GM21423 (cell line): ENCODE measurements at regions not wholly inside any gene's neighbourhood (a gene's known extent, or its start where the extent isn't known, plus 50 kb on each side); places are given as distances from the start of the nearest gene placed in this dataset.
"Not testable (repeated sequence)": the region's sequence is repeated elsewhere in the genome, so short reads cannot be mapped to it uniquely, and the experiment has no call there.

Experiments
- ATAC-seq: cut with Tn5 transposase; IDR thresholded peaks from one replicate; pipeline ENCODE4 v1.9.1; 2021; ENCODE audit warnings: mild to moderate bottlenecking, moderate library complexity; ENCODE audit not compliant: unreplicated experiment

DNA sequence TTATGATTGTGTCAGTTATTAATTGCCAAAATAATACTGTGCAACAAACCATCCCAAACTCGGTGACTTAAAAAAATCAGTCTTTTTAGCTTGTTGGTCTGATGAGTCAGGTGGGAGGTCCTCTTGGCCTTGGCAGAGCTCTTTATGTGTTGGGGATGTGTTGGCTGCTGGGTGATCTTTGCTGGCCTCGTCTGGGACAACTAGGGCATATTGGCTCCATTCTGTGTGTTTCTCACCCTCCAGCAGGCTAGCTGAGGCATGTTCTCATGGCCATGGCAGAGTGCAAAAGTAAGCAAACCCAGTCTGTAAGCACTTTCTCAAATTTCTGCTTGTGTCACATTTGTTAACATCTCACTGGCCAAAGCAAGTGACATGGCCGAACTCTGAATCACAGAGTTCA lies 251.6 kb downstream of the RPLP1 start:
- ATAC-seq: no peak

DNA sequence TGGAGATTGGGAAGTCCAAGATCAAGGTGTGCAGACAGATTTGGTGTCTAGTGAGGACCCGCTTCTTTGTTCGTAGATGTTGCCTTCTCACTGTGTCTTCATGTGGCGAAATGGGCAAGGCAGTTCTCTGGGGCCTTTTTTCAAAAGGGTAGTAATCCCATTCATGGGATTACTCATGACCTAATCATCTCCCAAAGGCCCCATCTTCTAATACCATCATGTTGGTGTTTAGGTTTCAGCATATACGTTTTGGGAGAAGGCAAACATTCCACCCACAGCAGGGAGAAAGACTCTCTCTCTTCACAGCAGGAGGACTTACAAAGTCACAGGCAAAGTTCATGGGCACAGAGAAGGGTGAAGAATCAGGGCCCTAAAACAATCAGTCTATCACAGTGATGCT lies 252.1 kb downstream of the RPLP1 start:
- no peak for ATAC-seq

DNA sequence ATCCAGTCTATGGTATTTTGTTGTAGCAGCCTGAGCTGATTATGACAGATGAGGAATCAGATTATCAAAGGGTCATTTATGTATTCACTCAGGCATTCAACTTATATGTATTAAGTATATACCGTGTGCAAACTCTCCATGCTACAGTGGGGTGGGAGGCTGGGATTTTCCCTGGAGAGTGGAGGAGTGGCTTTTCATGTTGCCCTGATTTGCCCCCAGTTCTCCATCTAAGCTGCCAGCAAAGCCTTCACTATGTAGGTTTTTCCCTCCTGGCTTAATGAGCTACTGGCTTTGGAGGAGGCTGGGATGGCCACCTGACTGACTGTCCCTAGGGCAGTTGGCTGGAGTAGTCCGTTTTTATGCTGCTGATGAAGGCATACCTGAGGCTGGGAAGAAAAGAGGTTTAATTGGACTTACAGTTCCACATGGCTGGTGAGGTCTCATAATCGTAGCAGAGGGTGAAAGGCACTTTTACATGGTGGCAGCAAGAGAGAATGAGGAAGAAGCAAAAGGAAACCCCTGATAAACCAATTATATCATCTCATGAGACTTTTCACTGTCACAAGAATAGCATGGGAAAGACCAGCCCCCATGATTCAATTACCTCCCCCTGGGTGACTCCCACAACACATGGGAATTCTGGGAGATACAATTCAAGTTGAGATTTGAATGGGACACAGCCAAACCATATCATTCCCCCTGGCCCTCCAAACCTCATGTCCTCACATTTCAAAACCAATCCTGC lies 253.9 kb downstream of the RPLP1 start:
- ATAC-seq: no peak

DNA sequence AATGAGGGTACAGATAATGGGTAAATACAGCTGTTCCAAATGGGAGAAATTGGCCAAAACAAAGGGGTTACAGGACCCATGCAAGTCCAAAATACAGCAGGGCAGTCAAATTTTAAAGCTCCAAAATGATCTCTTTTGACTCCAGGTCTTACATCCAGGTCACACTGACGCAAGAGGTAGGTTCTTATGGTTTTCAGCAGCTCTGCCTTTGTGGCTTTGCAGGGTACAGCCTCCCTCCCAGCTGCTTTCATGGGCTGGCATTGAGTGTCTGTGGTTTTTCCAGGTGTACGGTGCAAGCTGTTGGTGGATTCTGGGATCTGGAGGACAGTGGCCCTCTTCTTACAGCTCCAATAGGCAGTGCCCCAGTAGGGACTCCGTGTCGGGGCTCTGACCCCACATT lies 254.6 kb downstream of the RPLP1 start:
- ATAC-seq: not testable (repeated sequence)

DNA sequence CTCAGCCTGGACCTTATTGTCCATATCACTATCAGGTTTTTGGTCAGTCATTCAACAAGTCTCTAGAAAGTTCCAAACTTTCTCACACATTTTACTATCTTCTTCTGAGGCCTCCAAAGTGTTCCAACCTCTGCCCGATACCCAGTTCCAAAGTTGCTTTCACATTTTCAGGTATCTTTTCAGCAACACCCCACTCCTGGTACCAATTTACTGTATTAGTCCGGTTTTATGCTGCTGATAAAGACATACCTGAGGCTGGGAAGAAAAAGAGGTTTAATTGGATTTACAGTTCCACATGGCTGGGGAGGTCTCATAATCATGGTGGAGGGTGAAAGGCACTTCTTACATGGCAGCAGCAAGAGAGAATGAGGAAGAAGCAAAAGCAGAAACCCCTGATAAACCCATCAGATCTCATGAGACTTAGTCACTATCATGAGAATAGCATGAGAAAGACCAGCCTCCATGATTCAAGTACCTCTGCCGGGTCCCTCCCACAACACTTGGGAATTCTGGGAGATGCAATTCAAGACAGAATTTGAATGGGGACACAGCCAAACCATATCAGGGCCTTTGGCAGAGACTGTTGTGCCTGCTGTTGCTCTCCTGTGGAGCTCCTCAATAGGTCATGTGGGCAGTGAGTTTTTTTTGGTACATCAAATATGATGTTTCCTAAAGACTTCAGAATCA lies 256.0 kb downstream of the RPLP1 start:
- ATAC-seq: not testable (repeated sequence)

DNA sequence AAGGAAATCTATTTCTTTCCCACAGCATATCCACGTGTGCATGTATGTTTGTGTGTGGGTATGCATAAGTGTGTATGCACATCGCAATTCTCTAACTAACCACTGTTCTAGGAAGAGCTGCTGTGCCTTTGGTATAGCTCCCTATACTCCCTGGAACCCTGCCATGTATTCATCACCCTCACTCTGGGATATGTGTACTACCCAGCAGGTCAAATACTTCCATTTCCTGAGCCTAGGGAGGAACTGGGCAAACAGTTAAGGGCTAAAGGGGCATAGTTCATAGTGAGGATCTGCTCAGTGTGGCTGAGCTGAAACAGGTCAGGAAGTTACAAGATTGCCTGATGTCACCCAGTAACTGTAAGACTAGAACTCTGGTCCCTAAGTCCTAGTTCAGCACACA lies 260.4 kb downstream of the RPLP1 start:
- no peak for ATAC-seq

DNA sequence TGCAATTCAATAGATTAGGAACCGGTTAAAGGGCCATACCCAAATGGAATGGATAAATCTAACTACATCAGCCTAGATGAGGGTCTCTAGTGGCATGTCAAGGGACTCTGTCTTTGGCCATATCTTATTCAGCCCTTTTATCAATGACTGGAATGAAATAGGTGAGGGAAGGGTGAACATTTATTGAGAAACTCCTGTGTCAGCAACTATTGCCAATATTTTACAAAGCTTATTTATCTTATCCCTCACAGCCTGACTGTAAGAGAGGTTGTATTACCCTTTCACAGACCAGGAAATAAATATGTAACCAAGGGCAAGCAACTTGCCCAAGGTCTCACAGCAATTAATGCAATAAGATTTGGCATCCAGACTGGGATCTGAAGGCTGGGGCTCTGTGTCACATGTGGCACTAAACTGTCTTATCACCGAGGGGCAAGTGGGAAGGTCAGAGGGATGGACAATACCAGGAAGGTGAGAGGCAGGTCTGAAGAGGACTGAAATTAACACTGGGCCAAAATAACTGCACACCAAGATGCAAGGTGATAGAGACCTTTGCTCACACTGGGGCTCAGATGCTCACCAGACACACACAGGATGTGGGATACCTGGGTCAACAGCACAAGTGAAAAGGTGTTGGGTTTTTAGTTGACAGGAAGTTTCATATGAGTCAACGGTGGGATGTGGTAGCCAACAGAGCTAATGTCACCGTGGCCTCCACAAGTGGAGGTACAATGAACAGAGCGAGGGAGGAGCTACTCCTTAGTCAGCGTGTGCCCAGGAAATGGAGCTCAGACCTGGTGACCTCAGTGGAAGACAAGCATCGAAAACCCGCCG lies 261.3 kb downstream of the RPLP1 start:
- peak; percentile 93 for ATAC-seq

DNA sequence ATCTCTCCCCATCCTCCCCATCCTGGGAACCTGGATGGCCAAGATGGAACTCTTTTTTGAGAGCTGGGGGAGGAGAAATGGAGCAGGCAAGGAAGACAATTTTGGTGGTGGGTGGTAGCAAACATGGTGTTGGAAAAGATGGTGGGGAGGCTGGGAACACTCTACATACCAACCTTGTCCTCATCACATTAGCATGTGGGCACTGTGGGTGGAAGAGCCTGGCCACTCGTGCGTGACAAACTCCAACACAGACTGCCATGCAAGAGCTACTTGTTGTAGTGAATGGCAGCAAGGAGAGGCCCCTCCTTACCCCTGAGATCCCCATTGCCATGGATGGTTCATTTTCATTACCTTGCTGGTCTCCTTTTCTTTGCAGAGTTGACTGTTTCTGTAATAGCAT lies 262.6 kb downstream of the RPLP1 start:
- ATAC-seq: no peak

DNA sequence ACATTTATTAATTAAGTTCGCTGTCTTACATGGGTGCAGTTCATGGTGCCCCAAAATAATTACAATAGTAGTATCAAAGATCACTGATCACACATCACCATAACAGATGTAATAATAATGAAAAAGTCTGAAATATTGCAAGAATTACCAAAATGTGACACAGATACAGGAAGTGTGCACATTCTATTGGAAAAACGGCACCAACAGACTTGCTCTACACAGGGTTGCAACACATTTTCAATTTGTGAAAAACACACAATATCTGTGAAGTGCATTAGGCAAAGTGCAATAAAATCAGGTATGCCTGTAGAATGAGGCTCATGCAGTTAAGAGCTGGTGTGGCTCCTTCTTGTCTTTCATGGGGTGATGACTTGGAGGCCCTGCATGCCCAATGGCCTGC lies 265.8 kb downstream of the RPLP1 start:
- no peak for ATAC-seq

DNA sequence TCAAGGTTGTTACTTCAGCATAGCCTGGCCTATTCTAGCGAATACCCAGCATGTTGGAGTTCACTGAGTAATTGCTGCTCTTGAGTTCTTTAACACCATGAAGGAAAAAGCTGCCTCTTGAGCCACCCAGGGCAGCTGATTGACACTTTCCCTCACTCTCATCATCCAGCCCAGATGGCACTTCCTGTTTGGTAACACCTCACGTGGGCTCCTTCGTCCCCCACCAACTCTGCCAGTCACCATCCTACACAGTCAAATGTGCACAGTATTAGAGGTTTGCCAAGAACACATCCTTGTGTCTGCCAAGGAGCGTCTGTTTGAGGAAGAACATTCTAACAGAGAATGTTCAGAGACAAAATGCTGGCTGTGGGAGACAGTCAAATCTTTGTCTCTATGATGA lies 266.3 kb downstream of the RPLP1 start:
- no peak for ATAC-seq

DNA sequence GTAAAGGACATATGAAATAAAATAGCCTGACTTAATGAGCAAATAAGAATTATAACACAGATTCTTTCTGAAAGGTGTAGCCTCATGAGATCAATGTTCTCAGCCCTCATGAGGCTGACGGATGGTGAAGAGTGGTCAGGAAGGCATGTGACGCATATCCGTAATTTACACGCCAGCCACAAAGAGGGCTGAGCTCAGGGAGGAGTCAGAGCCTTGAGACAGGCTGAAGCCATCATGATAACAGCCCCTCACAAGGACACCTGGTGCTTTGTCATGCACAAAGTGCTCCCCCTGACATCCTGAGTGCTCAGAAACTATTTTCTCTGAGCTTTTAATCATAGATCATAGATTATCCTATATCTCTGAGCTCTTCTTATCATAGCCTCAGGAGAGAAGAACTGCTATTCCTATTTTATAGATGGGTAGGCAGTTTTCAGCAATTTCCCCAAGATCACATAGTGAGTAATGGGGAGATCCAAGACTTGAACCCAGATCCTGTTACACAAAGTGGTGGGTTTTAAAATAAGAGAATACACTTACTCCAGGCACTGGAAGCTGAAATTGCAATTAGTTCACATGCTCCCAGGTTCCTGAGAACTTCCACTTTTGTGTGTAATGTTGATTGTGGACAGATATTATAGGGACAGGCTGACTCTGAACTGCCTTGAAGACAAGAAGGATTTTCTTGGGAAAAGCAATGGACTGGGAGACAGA lies 267.1 kb downstream of the RPLP1 start:
- ATAC-seq: peak; percentile 60

DNA sequence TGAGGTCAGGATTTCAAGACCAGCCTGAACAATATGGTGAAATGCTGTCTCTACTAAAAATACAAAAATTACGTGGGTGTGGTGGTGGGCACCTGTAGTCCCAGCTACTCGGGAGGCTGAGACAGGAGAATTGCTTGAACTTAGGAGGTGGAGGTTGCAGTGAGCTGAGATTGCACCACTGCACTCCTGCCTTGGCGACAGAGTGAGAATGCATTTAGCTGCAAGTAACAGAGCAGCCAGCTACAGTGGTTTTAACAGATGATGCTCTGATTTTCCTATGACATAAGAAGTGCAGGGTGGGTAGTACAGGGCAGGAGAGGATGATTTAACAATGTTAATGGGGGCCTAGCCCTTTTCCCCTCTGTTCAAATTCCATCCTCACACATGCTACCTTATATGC lies 267.9 kb downstream of the RPLP1 start:
- no peak for ATAC-seq

DNA sequence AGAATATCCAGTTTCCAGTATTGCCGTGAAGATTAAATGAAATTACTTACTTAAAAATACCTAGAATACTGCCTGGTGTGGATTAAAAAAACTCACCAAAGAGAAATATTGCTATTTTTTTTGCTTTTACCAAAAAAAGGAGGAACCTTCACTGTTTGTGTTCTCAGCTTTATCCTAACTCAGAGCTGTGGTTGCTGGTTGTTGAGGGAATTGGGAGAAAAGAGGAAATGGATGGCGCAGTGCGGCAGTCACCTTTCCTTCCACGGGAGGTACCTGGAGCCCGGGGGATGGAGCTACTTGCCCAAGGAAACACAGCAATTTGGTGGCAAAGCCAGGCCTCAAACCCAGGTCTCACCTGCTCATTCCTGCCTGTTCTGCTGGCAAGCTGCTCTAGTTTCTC lies 270.3 kb downstream of the RPLP1 start:
- ATAC-seq: no peak

DNA sequence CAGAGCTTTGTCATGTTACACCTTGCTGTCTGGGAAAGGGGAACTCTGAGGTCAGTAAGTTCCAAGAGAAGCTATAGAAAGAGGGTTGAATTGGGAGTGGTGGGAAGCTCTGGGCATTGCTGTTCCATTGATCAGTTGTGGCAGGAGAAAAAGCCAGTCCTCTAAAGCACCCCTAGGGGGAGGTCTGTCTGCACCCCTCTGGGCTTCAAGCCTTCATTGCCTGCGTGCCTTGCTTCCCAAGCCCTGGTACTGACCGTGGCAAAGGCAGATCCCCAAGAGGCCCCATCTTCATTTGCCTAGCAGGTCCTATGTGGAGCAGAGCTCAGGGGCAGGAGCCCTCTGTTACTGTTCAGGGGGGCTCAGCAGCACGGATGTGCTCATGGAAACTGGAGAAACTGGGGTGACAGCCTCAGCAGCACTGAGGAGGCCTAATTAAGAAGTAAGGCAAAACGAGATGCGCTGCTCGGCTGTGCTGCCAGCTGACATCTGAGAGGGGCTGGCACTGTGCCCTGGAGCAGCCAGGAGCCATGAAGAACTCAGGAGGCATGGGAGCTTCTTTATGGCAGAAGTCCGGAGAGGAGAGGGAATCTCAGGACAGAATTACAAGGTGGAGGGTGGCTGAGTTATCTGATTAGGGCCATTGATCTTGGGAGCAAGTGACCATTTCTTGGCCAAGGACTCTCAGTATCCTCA lies 270.9 kb downstream of the RPLP1 start:
- ATAC-seq: no peak

DNA sequence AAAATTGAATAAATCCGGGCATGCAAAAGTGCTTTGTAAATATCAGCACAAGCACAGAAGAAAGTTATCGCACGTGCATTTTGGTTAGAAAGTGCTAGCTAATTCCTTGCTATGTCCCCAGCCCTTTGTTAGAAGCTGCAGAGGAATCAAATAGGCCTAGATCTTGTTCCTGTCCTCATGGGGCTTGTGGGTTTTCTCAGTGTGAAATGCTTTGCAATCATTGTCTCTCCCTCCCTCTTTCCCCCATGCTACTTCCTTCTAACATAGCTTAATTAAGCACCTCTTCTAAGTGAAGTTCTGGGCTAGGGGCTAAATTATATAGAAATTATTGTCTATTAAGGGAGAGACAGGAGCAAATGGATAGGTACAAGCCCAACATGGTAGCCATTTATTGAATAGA lies 271.7 kb downstream of the RPLP1 start:
- ATAC-seq: no peak

DNA sequence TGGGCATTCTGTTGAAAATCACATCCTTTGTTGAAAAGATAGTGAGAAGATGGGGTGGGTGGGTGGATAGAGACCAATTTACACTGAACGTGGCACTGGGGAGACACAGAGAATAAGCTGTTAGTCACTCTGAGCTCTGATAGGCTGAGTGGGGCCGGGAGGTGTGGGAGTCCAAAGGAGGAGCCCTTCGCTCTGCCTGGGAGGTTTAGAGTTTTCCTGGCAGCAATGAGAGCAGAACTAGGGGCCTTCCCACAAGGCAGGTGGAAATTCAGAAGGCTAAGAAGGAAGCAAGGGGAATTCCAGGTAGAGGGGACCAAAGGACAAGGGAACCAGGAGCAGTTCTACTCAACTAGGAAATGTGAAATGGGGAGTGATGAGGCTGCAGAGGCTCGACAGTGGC lies 272.7 kb downstream of the RPLP1 start:
- no peak for ATAC-seq

DNA sequence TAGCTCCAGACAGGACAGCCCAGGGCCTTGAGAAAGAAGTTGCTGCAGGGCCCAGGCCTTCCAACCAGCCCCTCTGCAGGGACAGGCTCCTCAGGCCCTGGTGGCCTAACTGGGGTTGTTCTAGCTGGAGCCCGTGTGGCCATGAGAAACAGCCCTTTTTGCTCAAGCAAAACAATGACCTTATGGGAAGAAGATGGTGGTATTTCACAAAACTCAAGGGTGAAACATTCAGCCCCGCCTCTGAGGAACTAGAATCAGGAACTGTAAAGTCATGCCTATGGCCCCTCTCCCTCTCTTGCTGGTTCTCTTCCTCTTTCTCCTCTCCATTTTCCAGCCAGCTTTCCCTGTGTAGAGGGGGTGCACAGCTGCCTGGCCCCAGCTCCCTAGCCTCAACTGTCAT lies 273.3 kb downstream of the RPLP1 start:
- ATAC-seq: no peak

DNA sequence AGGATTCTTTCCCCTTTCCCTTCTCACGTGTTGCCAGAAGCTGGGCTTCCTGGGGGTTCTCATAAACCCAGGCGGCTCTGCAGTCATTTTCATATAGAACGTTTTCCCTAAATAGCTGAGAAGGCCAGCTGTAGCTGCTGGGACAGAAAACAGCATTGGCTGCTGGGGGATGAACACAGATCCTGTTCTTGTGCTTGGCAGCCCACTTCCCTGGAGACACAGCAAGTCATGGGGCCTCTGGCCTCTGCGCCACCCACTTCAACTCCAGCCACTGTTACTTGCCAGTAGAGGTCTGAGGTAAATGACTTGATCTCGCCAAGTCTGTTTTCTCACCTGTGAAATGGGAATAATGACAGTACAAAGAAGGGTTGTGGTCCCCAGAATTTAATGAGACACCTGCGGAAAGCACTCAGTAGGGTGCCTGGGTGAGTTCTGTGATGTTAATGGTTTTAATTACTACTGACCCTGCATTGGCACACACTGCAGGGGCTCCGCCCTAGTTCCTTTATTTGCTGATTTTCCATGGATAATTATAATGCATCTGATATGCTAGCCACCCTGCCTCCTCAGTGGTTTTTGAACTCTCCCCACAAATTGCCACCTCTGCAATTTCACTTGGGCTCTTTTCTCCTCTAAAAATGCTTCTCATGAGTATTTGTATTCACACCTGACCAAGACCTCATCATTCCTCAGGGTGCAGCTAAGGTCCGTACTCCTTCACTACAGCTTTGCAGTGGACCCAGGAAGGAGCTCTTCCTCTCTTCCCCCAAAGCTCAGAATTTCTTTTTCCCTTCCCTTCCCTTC lies 274.7 kb downstream of the RPLP1 start:
- ATAC-seq: no peak

DNA sequence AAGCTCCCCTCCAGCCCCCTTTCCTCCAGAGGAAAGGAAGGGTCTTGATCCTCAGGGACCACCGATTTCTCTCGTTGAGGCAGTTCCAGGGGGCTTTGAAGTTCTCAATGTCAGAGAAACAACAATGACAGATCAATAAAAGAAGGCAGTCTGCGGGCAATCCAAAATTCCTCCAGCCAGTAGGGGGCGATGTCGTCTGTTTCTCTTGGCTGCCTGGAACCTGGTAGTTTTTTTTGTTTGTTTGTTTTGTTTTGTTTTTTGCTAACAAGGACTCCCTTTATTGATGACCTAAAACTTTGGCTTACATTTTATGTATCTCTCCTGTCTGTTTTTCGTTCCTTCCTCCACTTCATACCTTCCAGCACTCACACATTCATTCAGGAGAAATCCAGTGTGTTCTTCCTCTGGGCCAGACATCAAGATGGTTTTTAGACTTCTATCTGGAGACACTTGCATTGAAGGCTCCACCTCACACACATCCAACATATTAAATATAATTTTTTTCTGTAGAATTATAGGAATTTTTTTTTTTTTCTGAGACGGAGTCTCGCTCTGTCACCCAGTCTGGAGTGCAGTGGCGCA lies 276.6 kb downstream of the RPLP1 start:
- no peak for ATAC-seq
